Occipital lobe (tissue), 1 donor: ENCODE measurements at regions not wholly inside any gene's neighbourhood (a gene's known extent, or its start where the extent isn't known, plus 50 kb on each side); places are given as distances from the start of the nearest gene placed in this dataset.

Experiments used
- DNase-seq: peaks from one replicate; lab custom pipeline; 2025; lab: John Stamatoyannopoulos, UW

DNA sequence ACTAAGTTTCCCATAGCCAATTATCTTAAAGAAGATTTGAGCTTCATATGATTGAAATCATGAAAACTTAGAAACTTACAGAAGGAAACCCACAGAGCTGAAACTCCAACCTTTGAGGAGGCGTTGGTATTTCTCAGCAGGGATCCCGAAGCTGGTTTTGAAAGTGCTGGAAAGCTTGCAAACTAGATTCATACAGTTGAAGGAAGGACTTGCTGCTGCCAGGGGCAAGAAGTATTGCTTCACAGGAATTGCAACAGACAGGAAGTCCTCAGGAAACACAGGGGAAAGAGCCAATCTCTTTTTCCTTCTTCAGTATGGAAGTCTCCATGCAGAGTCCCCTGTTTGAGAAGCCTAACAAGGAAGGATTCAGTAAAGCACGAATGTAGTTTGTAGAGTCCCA lies 419.7 kb downstream of the CD109 start:
- no peak for DNase-seq

DNA sequence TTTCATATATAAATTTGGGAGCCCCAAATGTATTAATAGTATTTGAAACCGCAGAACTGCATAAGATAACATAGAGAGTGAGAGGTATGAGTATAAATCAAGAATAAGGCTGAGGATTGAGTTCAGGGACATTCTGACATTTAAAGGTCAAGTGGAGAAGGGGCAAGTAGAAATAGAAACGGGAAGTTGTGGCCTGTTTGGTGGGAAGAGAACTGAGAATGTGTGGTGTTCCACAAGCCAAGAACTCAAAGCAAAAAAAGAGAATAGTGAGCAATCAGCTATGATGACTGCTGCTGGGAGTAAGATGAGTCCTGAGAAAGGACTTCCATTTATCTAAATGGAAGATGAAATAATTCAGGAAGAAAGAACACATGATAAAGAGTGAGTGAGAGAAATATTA lies 418.4 kb downstream of the CD109 start:
- DNase-seq = no peak

GRCh38 chr6:74113901-74114300 lies 417.9 kb downstream of the CD109 start:
- no peak for DNase-seq

GRCh38 chr6:74103417-74103816 lies 407.4 kb downstream of the CD109 start:
- DNase-seq = no peak

DNA sequence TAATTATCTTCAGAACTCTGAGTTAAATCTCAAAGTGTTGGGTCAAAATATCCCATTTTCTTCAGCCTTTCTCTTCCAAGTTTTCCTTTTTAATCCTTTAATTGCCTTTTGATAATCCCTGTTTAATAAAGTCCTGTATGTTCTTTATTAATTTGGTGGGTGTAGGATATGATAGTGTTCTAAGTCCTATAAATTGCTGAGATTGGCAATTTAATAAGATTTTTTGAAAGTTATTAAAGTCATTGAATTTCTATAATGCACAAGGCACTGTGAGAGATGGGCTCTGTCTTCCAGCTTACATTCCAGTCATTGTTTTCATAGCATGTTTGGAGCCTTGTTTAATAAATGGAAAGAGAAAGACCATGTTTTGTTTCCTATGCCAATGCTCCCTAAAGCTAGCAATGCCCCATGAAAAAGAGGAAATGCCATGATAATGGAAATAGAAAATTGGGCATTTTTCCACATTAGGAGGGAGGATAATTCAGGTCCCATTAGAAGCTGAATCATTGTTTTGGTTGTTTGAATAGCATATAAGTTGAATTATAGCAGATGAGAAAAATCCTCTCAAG lies 404.8 kb downstream of the CD109 start:
- DNase-seq = no peak

DNA sequence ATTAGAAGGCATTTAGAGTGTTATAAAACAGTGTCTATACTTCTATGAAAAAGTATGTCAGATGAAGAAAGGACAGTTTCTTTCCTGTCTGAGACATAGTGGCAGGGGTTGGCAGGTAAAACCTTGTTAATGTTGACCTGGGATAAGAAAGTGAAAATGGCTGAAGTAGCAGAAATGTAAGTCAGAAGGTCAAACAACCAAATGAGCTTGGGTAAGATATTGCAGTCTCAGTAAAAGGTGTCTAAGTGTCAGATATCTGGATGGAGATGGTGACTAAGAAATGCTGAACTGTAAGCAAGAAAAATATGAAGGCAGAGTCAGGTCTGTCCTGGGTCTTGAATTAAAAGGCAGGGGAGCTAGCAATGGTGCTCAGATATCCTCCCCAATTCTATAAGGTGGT lies 400.3 kb downstream of the CD109 start:
- no peak for DNase-seq

DNA sequence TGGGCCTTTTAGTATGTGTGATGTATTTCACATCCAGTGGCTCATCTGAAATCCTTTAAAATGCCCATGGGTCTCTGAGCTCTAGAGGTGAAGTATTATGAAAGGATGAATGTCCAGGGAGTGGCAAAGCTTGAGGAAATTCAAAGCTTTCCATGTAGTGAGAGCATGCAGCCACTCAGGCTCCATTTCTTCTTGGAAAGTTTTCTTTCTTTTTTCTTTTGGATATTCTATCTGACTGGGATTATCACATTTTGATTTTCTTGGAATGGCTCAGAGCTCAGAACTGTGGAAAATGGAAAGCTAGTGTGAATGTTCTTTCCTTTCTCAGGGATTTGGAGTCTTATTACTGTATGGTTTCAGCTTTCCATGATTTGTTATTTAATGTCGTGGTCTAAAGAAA lies 397.4 kb downstream of the CD109 start:
- DNase-seq = no peak

DNA sequence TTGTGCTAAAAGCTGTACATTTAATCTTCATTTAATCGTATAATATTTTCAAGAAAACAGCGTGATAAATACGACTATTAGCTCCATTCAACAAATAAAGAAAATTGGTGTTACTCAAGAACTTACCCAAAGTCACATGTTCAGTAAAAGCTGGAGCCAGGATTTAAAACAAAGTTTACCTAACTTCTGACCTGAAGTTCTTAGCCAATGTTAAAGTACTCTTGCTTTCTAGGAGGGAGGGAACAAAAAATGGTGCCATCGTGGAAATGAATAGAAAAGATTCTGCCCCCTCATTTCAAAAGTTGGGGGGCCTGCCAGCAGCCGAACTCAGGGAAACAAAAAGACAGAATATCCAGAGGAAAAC lies 395.8 kb downstream of the CD109 start:
- no peak for DNase-seq

DNA sequence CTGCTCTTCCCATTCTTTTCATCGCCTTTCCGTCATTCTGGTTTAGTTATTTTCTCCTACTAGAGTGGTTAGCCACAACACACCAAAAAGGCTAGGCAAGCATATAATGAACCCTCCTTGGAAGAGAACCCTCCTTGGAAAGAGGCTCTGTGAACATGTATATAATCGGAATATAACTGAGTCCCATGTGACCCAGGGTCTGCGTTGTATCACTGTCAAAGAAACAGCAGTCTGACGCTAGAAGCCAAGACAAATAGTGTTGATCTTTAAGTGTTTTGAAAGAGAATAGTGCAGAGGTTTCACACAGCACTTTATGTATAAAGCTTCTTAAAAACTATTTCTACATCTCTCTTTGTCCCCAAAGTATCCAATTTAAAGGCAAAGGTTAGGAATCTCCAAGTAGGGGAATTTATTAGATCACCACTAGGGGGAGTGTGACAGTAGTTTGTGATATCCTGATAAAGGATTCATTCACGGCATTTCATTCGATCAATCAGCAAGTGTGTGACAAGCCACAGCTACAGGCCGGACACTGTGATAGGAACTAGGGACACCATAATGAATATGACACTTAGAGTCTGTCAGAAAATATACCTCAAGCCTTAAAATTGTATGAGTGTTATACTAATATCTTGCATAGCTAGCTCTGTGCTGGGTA lies 395.3 kb downstream of the CD109 start:
- no peak for DNase-seq

DNA sequence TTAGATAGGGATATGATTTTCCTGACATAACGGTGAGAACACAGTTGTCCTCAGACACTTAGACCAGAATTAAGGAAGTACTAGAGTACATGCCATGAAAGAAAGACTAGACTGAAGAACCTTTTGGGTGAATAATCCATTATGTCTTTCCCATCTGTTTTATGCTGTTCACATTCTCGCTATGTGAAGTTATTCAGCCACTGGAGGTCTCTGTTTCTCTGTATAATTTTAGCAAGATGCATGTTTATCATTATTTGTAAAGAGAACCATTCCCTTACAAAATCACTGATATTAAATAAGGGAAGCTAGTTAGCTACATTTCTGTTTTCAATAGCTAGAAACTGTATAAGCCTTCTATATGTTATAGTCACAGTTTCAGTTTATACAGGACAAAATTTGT lies 391.9 kb downstream of the CD109 start:
- DNase-seq = no peak

GRCh38 chr6:74075896-74076295 lies 379.9 kb downstream of the CD109 start:
- DNase-seq = no peak

- DNase-seq = no peak
Observed at GRCh38 chr6:74075323-74075722, 379.3 kb downstream of the CD109 start.

DNA sequence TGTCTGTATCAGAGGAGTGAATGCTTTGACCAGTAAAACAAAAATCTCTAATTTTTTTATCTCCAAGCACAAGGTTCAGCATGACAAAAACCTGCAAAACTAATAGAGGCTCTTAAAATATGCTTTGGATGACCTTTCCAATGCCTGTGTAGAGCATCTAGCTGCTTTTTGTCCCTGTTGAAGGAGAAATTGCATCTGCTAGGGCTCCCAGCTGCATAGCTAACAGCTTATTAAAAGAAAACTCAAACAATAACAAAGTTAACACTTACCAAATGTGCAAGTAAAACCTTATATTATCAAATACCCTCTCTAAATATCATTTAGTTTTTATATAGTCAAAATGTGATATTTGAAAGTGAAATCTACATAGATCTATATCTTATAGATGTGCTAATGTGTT lies 378.6 kb downstream of the CD109 start:
- DNase-seq = no peak

DNA sequence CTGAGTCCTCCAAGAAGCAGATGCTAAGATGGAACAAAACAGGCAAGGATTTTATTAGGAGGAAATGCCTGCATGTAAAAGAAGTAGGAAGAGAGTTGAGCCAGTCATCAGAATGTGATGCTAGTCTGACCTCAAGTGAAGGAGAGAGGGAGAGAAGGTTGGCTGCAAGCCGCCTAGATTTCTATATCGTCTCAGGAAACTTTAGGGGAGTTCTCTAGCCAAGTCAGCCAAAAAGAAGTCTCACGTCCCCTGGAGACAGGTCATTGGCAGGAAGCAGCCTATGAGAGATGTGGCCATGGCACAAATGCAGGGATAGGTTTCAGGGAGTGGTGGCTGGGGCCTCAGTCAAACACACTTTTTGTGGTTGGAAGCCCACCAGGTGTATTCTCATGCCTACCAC lies 378.0 kb downstream of the CD109 start:
- no peak for DNase-seq

DNA sequence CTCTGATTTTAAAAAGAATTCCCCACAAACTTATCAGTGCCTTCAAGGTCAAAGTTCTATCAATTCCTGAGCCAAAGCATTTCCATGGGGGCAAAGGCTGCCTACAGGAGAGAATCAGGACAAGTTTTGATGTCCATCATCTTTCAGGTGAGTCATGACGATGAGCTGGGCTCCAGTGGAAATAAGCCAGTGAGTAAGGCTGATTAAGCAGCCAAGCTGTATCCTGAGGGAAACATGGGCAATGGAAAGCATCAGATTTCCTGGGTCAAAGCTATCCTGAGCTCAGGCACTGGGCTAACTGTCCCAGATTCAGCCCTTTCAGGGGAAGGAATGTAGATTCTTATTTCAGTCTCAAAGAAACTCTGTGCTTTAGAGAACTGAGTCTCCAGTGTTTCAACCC lies 377.4 kb downstream of the CD109 start:
- DNase-seq = peak; percentile 0

DNA sequence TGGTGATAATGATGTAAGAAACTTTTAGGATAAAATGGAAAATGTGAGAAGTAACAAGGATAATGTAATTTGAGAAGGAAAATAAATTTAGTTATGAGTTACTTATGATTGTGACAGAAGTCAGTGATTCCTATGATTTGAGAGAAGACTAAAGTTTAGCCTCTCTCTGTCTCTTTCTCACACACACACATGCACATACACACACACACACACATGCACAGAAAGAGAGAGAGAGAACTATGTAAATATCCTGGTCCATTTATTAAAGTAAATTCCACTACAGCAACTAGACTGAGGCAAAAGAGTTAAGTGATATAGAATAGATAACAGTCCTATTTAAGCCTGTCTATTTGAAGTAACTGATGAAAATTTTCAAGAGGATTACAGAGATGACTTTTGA lies 375.2 kb downstream of the CD109 start:
- no peak for DNase-seq

DNA sequence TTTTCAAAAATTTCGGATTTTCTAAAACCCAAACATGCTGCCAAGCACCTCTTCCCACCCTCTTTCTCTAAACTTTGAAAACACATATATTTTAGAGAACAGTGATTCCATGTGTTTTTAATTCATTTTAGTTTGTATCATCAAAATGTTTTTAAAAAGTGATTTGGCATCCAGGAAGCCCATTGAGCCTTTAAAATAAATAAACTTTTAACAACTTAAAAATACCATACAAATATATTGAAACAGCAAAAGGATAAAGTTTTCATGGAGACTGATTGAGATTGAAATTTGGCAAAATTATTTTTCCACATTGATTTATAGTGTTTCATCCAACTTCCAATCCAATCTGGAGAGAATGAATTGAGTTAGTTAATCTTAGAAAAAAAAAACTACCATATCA lies 374.7 kb downstream of the CD109 start:
- DNase-seq = no peak

DNA sequence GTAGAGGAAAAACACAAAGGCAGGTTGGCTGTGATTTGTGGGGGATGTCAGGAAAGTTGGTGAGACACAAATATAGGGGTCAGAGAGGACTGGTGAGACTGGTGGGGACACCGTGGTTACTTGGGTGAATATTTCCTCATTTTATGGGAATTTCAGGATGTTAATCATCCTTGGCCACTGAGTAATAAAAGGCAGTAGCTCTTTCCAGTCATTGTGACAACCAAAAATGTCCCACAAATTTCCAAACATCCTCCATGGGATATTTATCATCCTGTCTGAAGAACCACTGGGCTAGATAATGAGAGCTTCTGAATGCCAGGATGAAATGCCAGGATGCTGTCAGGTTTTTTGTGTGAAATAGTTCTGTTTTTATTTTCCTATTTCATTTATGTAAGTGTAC lies 374.1 kb downstream of the CD109 start:
- no peak for DNase-seq

DNA sequence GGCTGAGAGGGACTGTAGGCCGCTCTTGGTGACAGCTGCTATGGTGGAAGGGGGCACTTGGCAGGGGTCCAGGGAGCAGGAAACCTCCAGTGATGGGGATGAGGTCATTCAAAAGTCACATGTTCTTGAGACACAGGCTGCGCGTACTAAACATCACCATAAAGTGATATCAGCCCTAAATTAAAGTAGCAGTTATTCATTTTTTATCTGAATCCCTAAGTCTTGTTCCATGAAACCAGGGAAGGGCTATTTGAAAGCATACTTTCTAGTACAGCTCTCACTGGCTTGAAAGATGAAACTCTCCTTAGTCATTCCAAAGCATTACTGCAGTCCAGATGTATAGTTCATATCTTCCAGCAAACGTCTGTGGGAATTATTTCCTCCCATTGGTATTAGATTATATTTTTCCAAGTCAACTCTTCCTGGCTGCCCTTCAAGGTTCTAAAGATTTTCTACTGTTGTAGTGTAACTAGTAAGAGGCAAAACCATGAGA lies 373.1 kb downstream of the CD109 start:
- no peak for DNase-seq

DNA sequence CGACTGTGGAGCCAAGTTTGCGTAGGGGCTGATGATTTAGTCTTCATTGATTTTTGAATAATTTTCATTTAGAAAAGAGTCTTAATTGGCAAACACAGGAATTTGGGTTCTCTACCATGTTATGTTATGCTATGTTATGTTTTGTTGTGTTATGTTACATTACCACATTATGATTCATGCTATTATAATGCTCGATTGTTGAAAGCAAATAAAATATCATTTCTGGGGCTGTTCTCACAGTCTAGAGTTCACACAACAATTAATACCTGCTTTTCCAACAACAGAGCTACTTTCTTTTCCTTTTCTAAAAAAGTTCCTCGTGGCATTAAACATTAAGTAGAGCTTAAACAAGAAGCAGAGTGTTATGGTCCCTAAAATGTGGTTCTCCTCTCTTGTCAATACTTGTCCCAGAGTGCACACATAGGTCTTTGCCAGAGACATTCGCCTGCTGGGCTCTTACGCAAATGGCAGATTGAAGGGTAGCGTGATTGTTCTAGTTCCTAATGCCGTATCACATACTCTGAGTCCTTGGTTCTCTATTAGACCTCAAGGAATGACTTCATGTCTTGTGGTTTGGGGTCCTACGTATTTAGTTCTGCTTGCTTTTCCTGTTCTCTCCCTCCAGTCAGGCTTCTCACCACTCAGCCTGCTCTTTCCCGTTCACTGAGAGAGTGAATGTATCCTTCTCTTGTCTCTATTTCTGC lies 370.3 kb downstream of the CD109 start:
- no peak for DNase-seq

- DNase-seq = no peak
Observed at GRCh38 chr6:74065705-74066104, 369.7 kb downstream of the CD109 start.

GRCh38 chr6:74063391-74063790 lies 367.4 kb downstream of the CD109 start:
- DNase-seq = no peak

GRCh38 chr6:74061201-74061600 lies 365.2 kb downstream of the CD109 start:
- DNase-seq = no peak
